ENCODE measurements at regions not wholly inside any gene's neighbourhood (a gene's known extent, or its start where the extent isn't known, plus 50 kb on each side); places are given as distances from the start of the nearest gene placed in this dataset.

GRCh38 chr10:78266741-78267469, 233.2 kb downstream of the RPS24 start:
- Histone ChIP-seq H3K27me3 (no peaks in the 10 kb centered on the region), H3K27ac (no peak overlapping the region), H3K36me3 (no peaks in the 10 kb centered on the region), H3K4me3 (no peak overlapping the region), H3K4me1 (no peaks in the 10 kb centered on the region), H3K9me3 (no peaks in the 10 kb centered on the region)
- intact Hi-C loops (cut with DNase I): no loop called here
- no peak for DNase-seq
- 44% methylated on average over 5 of the region's 10 CpGs for WGBS (ENCODE audit: insufficient coverage, low coverage, low lambda C conversion rate, missing lambda C conversion rate)
- no peak for ATAC-seq
- no peak for TF ChIP-seq CTCF (IDR thresholded peaks at IDR 0.05)
- TF ChIP-seq POLR2A (IDR thresholded peaks at IDR 0.05): no peak

- WGBS (ENCODE audit: insufficient coverage, low coverage, low lambda C conversion rate, missing lambda C conversion rate): 49% methylated on average over 2 of the region's 3 CpGs
- Histone ChIP-seq H3K27me3 (no peaks in the 10 kb centered on the region), H3K9me3 (no peaks in the 10 kb centered on the region), H3K36me3 (no peaks in the 10 kb centered on the region), H3K4me3 (no peak overlapping the region), H3K4me1 (no peaks in the 10 kb centered on the region), H3K27ac (no peak overlapping the region)
- ATAC-seq: no peak
- intact Hi-C loops (cut with DNase I): no loop called here
- DNase-seq: no peak
- TF ChIP-seq CTCF (IDR thresholded peaks at IDR 0.05) (no peak), POLR2A (IDR thresholded peaks at IDR 0.05) (no peak)
Observed at GRCh38 chr10:78267598-78267997, 233.9 kb downstream of the RPS24 start.

GRCh38 chr10:78269060-78269459, 235.4 kb downstream of the RPS24 start:
- H3K4me1 ChIP-seq: no peaks in the 10 kb centered on the region
- H3K36me3 ChIP-seq: no peaks in the 10 kb centered on the region
- intact Hi-C loops (cut with DNase I): no loop called here
- DNase-seq (no peak), ATAC-seq (no peak)
- no peak overlapping the region for H3K27ac ChIP-seq
- TF ChIP-seq POLR2A (IDR thresholded peaks at IDR 0.05): no peak
- WGBS (ENCODE audit: insufficient coverage, low coverage, low lambda C conversion rate, missing lambda C conversion rate): 66% methylated on average over 2 of the region's 2 CpGs
- no peak overlapping the region for H3K4me3 ChIP-seq
- H3K9me3 ChIP-seq: no peaks in the 10 kb centered on the region
- no peaks in the 10 kb centered on the region for H3K27me3 ChIP-seq

- no peak for ATAC-seq
- no peak overlapping the region for H3K27ac ChIP-seq
- no peak for DNase-seq
- TF ChIP-seq POLR2A (IDR thresholded peaks at IDR 0.05): no peak
- TF ChIP-seq CTCF (IDR thresholded peaks at IDR 0.05): no peak
- no peaks in the 10 kb centered on the region for H3K36me3 ChIP-seq
- H3K9me3 ChIP-seq: no peaks in the 10 kb centered on the region
- H3K4me3 ChIP-seq: no peak overlapping the region
- H3K4me1 ChIP-seq: no peaks in the 10 kb centered on the region
- no peaks in the 10 kb centered on the region for H3K27me3 ChIP-seq
- intact Hi-C loops (cut with DNase I): no loop called here
Observed at GRCh38 chr10:78272329-78272728, 238.7 kb downstream of the RPS24 start.

GRCh38 chr10:78274491-78274890, 240.8 kb downstream of the RPS24 start:
- WGBS (ENCODE audit: insufficient coverage, low coverage, low lambda C conversion rate, missing lambda C conversion rate): 40% methylated on average over 2 of the region's 4 CpGs
- Histone ChIP-seq H3K27ac (no peak overlapping the region), H3K36me3 (no peaks in the 10 kb centered on the region), H3K4me1 (no peaks in the 10 kb centered on the region), H3K27me3 (no peaks in the 10 kb centered on the region), H3K9me3 (no peaks in the 10 kb centered on the region), H3K4me3 (no peak overlapping the region)
- intact Hi-C loops (cut with DNase I): no loop called here
- DNase-seq: no peak
- ATAC-seq: no peak
- no peak for TF ChIP-seq POLR2A (IDR thresholded peaks at IDR 0.05)
- TF ChIP-seq CTCF (IDR thresholded peaks at IDR 0.05): no peak

All from right lobe of liver (tissue), 6 donors.